ENCODE measurements at regions not wholly inside any gene's neighbourhood (a gene's known extent, or its start where the extent isn't known, plus 50 kb on each side); places are given as distances from the start of the nearest gene placed in this dataset.

DNA sequence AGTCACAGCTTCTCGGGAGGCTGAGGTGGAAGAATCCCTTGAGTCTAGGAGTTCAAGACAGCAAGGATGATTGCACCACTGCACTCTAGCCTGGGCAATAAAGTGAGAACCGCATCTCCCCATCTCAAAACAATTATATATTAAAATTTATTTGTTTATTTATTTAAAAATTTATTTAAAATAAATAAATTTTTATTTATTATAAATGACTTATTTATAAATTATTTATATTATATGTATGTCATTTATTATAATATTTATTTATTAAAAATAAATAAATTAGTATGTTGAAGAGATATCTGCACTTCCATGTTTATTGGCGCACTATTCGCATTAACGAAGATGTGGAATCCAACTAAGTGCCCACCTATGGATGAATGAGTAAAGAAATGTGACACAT is 683.2 kb upstream of the BRINP3 start:
- H3K9me3 ChIP-seq, result no peaks in the 10 kb centered on the region
- H3K36me3 ChIP-seq, result no peaks in the 10 kb centered on the region
- H3K27me3 ChIP-seq (replicated peaks; ENCODE audit: insufficient read depth), result no peaks in the 10 kb centered on the region
- H3K4me3 ChIP-seq, result no peak overlapping the region
- ATAC-seq (ENCODE audit: insufficient number of reproducible peaks, low FRiP score, low read depth), result no peak
- TF ChIP-seq, protein P1, sequence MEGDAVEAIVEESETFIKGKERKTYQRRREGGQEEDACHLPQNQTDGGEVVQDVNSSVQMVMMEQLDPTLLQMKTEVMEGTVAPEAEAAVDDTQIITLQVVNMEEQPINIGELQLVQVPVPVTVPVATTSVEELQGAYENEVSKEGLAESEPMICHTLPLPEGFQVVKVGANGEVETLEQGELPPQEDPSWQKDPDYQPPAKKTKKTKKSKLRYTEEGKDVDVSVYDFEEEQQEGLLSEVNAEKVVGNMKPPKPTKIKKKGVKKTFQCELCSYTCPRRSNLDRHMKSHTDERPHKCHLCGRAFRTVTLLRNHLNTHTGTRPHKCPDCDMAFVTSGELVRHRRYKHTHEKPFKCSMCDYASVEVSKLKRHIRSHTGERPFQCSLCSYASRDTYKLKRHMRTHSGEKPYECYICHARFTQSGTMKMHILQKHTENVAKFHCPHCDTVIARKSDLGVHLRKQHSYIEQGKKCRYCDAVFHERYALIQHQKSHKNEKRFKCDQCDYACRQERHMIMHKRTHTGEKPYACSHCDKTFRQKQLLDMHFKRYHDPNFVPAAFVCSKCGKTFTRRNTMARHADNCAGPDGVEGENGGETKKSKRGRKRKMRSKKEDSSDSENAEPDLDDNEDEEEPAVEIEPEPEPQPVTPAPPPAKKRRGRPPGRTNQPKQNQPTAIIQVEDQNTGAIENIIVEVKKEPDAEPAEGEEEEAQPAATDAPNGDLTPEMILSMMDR (IDR thresholded peaks at IDR 0.05), result no peak
- H3K27ac ChIP-seq, result no peak overlapping the region
- H3K4me1 ChIP-seq (ENCODE audit: control insufficient read depth in 1 of 2, low read depth in 2 of 2), result no peaks in the 10 kb centered on the region
- no peak for DNase-seq (ENCODE audit: low spot score)

DNA sequence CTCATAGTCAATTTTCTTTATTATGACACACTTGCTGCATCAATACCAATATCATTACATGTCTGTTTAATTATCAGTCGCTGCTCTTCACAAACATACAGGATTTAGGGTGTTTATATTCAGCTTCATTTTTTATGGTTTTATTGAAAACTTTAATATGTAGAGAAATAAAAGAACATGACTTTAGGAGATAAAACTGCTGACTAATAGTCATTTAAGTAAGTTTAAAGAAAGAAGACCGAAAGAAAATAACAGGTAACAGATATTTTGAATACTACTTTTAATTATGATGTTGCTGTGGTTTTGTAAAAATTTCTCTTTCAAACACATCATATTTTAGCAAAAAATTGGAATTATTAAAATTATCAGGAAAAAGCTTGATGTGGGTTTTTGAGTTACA is 685.1 kb upstream of the BRINP3 start:
- TF ChIP-seq, protein P1 (IDR thresholded peaks at IDR 0.05), result no peak
- H3K4me3 ChIP-seq, result no peak overlapping the region

DNA sequence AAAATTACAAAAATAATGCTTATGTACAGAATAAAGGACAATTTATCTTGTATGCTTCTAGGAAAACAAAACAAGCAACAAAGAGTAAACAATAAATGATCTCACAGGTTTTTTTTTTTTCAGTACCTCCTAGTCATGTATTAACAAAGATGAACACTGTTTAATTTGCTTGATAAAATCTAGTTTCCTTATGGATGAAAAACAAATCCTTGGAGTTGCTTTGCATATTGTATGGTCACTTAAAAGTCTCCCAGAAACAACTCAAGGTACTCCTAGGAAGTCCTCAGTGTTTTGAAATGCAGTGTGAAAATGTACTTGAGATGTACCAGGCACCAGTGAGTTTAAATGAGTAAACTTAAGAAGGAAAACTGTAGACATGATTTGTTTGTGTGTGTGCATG is 686.0 kb upstream of the BRINP3 start:
- TF ChIP-seq, protein P1 (IDR thresholded peaks at IDR 0.05), result no peak
- no peak for ATAC-seq (ENCODE audit: insufficient number of reproducible peaks, low FRiP score, low read depth)
- H3K36me3 ChIP-seq, result no peaks in the 10 kb centered on the region

More for the DNA sequence above, 685.1 kb upstream of the BRINP3 start:
- DNase-seq (ENCODE audit: low spot score), result no peak
- no peaks in the 10 kb centered on the region for H3K9me3 ChIP-seq
- H3K27ac ChIP-seq, result no peak overlapping the region
- no peak for ATAC-seq (ENCODE audit: insufficient number of reproducible peaks, low FRiP score, low read depth)
- H3K27me3 ChIP-seq (replicated peaks; ENCODE audit: insufficient read depth), result no peaks in the 10 kb centered on the region
- H3K4me1 ChIP-seq (ENCODE audit: control insufficient read depth in 1 of 2, low read depth in 2 of 2), result no peaks in the 10 kb centered on the region
- no peaks in the 10 kb centered on the region for H3K36me3 ChIP-seq

DNA sequence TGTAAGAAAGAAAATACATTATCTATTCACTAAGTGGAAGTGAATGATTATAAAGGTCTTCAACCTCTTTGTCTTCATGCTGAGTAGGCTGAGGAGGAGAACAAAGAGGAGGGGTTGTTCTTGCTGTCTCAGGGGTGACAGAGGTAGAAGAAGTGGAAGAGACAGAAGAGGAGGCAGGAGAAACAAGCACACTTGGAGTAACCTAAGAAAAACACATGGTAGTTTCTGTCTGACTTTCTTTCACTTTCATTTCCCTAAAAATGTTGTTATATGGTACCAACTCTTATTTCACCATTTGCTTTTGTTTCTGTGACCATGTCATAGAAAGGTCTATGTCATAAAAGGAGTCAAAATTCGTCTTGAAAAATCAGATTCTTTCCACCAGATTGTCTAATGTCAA is 696.6 kb upstream of the BRINP3 start:
- DNase-seq (ENCODE audit: low spot score) (no peak), ATAC-seq (ENCODE audit: insufficient number of reproducible peaks, low FRiP score, low read depth) (no peak)
- H3K27me3 ChIP-seq (replicated peaks; ENCODE audit: insufficient read depth), result no peaks in the 10 kb centered on the region
- H3K4me3 ChIP-seq, result no peak overlapping the region
- TF ChIP-seq, protein P1 (IDR thresholded peaks at IDR 0.05), result no peak
- no peaks in the 10 kb centered on the region for H3K9me3 ChIP-seq
- no peak overlapping the region for H3K27ac ChIP-seq
- H3K4me1 ChIP-seq (ENCODE audit: control insufficient read depth in 1 of 2, low read depth in 2 of 2), result no peaks in the 10 kb centered on the region
- no peaks in the 10 kb centered on the region for H3K36me3 ChIP-seq

More for the DNA sequence above, 686.0 kb upstream of the BRINP3 start:
- H3K9me3 ChIP-seq, result no peaks in the 10 kb centered on the region
- no peaks in the 10 kb centered on the region for H3K4me1 ChIP-seq (ENCODE audit: control insufficient read depth in 1 of 2, low read depth in 2 of 2)
- H3K4me3 ChIP-seq, result no peak overlapping the region
- no peak for DNase-seq (ENCODE audit: low spot score)
- no peak overlapping the region for H3K27ac ChIP-seq
- no peaks in the 10 kb centered on the region for H3K27me3 ChIP-seq (replicated peaks; ENCODE audit: insufficient read depth)

DNA sequence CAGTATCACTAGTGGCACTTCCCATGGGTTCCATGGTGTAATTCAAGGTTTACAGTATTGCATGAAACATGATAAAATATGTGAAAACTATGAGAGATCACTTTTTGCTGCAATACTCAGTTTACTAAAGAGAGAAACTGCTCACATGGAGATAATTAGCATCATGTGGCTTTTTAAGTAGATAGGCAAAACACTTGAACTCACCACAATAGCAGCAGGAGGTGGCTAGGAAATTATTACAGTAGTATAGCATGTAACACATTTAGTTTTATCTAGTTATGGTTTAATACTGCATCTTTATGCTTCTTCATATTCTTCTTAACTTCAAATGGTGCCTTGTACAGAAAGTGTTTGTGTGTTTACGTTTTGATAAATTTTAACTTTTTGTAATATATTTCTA is 698.5 kb upstream of the BRINP3 start:
- H3K27ac ChIP-seq, result no peak overlapping the region
- no peaks in the 10 kb centered on the region for H3K9me3 ChIP-seq
- H3K4me1 ChIP-seq (ENCODE audit: control insufficient read depth in 1 of 2, low read depth in 2 of 2), result no peaks in the 10 kb centered on the region
- H3K4me3 ChIP-seq, result no peak overlapping the region
- TF ChIP-seq, protein P1 (IDR thresholded peaks at IDR 0.05), result no peak
- H3K36me3 ChIP-seq, result no peaks in the 10 kb centered on the region
- DNase-seq (ENCODE audit: low spot score) (no peak), ATAC-seq (ENCODE audit: insufficient number of reproducible peaks, low FRiP score, low read depth) (no peak)
- H3K27me3 ChIP-seq (replicated peaks; ENCODE audit: insufficient read depth), result no peaks in the 10 kb centered on the region
